Heart right ventricle (tissue), 16 donors: ENCODE measurements at regions not wholly inside any gene's neighbourhood (a gene's known extent, or its start where the extent isn't known, plus 50 kb on each side); places are given as distances from the start of the nearest gene placed in this dataset.

Experiments used
- ATAC-seq, 8 donors: fragments of 200-7000 bp; cut with Tn5 transposase; one replicate each; pipeline ENCODE4 v1.9.1; 2020; ENCODE audit warnings: mild to moderate bottlenecking in 8 of 8, moderate library complexity in 8 of 8, moderate number of reproducible peaks in 1 of 8
- DNase-seq, 2 donors: peaks; one replicate each; pipeline ENCODE4 v3.0.0-alpha.2; 2020
- H3K27ac ChIP-seq, 10 donors: fragments of 200-600 bp; sonication (generic) in 2 of 10; one replicate each; pipeline versions ENCODE4 v1.5.0 to v1.8.0; 2020 to 2022; ENCODE audit warnings: mild to moderate bottlenecking in 3 of 10
- H3K27me3 ChIP-seq, 7 donors: fragments of 200-600 bp; one replicate each; pipeline ENCODE4 v1.8.0; 2021 to 2022; ENCODE audit warnings: mild to moderate bottlenecking in 2 of 7
- H3K36me3 ChIP-seq, 9 donors: fragments of 200-600 bp; sonication (generic) in 1 of 9; one replicate each; pipeline versions ENCODE4 v1.5.0 to v1.8.0; 2020 to 2022; ENCODE audit warnings: mild to moderate bottlenecking in 2 of 9
- H3K4me1 ChIP-seq, 9 donors: fragments of 200-600 bp; sonication (generic) in 1 of 9; one replicate each; pipeline versions ENCODE4 v1.5.0 to v1.8.0; 2020 to 2022; ENCODE audit warnings: mild to moderate bottlenecking in 4 of 9
- H3K4me3 ChIP-seq, 10 donors: fragments of 200-600 bp; sonication (generic) in 2 of 10; one replicate each; pipeline versions ENCODE4 v1.5.0 to v1.8.0; 2020 to 2022; ENCODE audit warnings: mild to moderate bottlenecking in 7 of 10, moderate library complexity in 2 of 10
- H3K9me3 ChIP-seq, 11 donors: fragments of 200-600 bp in 10 of 11; sonication (generic) in 2 of 11; one replicate each; pipeline versions ENCODE4 v1.5.0 to v1.8.0; 2013 to 2022; ENCODE audit warnings: mild to moderate bottlenecking in 2 of 11, control low read depth in 1 of 11, moderate library complexity in 1 of 11
- WGBS, 2 donors: extraction: QIAGEN DNeasy Blood & Tissue Kit; methylation state at CpG; one replicate each; pipeline ENCODE4 v1.1.7; 2013; ENCODE audit warnings: inconsistent platforms in 1 of 2; 5-methylcytosine and 5-hydroxymethylcytosine counted together
- intact Hi-C, 10 donors: fragments of 100-400 bp; cut with DNase I; formaldehyde crosslinking; loops; one replicate each; pipeline versions ENCODE4 v1.11.1 to v1.14.2; 2022
- TF ChIP-seq, protein P1 (sequence below), 9 donors: fragments of 200-600 bp; sonication (generic) in 2 of 9; IDR thresholded peaks; one replicate each; pipeline versions ENCODE4 v1.5.0 to v1.8.0; 2021 to 2022; ENCODE audit warnings: antibody characterized with exemption in 9 of 9, mild to moderate bottlenecking in 5 of 9, moderate library complexity in 1 of 9
- donor health status: Arrhythmogenic right ventricular cardiomyopathy.
- donor health status: ischemic (EF 13 %, LVEDD 7.1; RV severe dilation, severe dysfunction).
- donor health status: healthy with polysubstance abuse.
- donor health status: DM: no; HTN: yes; CAD: no.
- donor health status: DM: no; HTN: no; CAD: no.
- donor health status: ischemic (EF 25% LVEDD 6.9; RV normal size, moderate dysfunction).
- donor health status: ischemic (EF 25% LVEDD 5.7; RV mildly dilated, moderate dysfunction).
- donor health status: healthy.
- donor health status: DM: yes; HTN: yes; CAD: no.
- donor health status: Ischemic cardiomyopathy.
- donor health status: ischemic (EF 35%, LVEDD 5.7; RV mildly dilated, moderate dysfunction).
- donor health status: nonischemic (EF 11% LVEDD 7.7; RV severe dilation, severe dysfunction).
- donor health status: DM: yes; HTN: yes; CAD: no.
- donor health status: PGD.
- donor health status: ischemic (EF 29% LVEDD 5.4; RV normal size, mild dysfunction).
- donor health status: nonischemic (EF 23%, LVEDD 6.1; RV moderate dilation, normal function).

DNA sequence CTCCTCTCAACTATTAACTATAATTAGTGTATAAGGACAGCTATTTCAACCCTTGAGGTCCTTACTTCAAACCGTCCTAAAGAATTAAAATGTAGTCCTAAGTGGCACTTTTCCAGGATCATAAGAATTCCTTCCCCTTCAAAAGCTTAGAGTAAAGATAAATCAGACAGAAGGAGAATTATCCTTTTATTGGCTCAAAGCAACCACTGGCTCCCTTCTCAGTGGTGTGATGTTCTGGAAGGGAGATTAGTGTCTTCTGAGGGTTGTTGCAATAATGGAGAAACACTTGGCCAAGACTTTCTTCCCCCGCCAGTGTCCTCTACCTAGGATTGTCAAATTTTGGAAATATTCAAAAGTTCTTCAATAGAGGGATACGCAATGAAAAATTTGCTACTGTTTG is 89.1 kb upstream of the PLEKHG1 start:
- Histone ChIP-seq H3K9me3 (no peaks in the 10 kb centered on the region), H3K36me3 (no peaks in the 10 kb centered on the region), H3K4me1 (no peaks in the 10 kb centered on the region), H3K27me3 (no peaks in the 10 kb centered on the region), H3K4me3 (no peak overlapping the region), H3K27ac (no peak overlapping the region)
- ATAC-seq (no peak), DNase-seq (no peak)
- WGBS, 2 donors, result 69 to 77% methylated on average over 3 of the region's 3 CpGs
- TF ChIP-seq, protein P1, sequence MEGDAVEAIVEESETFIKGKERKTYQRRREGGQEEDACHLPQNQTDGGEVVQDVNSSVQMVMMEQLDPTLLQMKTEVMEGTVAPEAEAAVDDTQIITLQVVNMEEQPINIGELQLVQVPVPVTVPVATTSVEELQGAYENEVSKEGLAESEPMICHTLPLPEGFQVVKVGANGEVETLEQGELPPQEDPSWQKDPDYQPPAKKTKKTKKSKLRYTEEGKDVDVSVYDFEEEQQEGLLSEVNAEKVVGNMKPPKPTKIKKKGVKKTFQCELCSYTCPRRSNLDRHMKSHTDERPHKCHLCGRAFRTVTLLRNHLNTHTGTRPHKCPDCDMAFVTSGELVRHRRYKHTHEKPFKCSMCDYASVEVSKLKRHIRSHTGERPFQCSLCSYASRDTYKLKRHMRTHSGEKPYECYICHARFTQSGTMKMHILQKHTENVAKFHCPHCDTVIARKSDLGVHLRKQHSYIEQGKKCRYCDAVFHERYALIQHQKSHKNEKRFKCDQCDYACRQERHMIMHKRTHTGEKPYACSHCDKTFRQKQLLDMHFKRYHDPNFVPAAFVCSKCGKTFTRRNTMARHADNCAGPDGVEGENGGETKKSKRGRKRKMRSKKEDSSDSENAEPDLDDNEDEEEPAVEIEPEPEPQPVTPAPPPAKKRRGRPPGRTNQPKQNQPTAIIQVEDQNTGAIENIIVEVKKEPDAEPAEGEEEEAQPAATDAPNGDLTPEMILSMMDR (IDR thresholded peaks at IDR 0.05), result no peak
- intact Hi-C loops, result no loop called here

- intact Hi-C loops, result no loop called here
These were observed 88.4 kb upstream of the PLEKHG1 start for GRCh38 chr6:150511313-150511712.

DNA sequence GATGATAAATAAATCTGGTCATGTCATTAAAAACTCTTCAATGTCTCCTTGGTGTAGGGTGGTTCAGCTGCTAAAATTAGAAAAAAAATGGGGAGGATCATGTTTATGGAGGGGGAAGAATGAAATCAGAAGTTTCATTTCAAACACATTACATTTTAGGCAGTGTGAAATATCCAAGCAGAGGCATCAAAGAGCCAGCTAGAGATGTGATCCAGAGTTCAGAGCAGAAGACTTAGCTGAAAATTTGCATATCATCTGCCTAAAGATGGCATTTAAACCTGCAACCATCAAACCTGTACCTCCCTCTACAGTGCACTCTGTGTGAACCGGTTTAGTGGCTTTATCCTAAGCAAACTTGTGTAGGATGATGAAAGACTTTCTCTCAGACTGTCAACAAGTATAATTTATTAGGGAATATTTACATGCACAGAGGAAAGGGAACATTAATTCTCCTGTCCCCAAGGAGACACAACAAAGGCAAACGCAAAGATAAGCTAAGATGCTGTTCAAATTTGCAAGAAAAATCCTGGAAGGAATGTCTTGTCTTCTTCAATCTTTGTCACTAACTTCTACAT is 84.8 kb upstream of the PLEKHG1 start:
- DNase-seq (no peak), ATAC-seq (no peak)
- WGBS, 2 donors, result 67 to 68% methylated on average over 2 of the region's 2 CpGs
- H3K4me1 ChIP-seq, result peaks cover 0 to 5% (median 0%) of the 10 kb centered on the region in 9 donors
- no peaks in the 10 kb centered on the region for H3K9me3 ChIP-seq
- H3K36me3 ChIP-seq, result no peaks in the 10 kb centered on the region
- H3K27ac ChIP-seq, result no peak overlapping the region
- H3K4me3 ChIP-seq, result no peak overlapping the region
- TF ChIP-seq, protein P1 (IDR thresholded peaks at IDR 0.05), result no peak
- intact Hi-C loops, result no loop called here
- H3K27me3 ChIP-seq, result no peaks in the 10 kb centered on the region

More at GRCh38 chr6:150511313-150511712, 88.4 kb upstream of the PLEKHG1 start:
- H3K4me1 ChIP-seq, result peaks cover 0 to 4% (median 0%) of the 10 kb centered on the region in 9 donors
- DNase-seq (no peak), ATAC-seq (no peak)
- TF ChIP-seq, protein P1 (IDR thresholded peaks at IDR 0.05), result no peak
- H3K9me3 ChIP-seq, result no peaks in the 10 kb centered on the region
- no peaks in the 10 kb centered on the region for H3K27me3 ChIP-seq
- H3K4me3 ChIP-seq, result no peak overlapping the region
- WGBS, 2 donors, result 87 to 91% methylated on average over 4 of the region's 4 CpGs
- H3K36me3 ChIP-seq, result no peaks in the 10 kb centered on the region
- no peak overlapping the region for H3K27ac ChIP-seq

DNA sequence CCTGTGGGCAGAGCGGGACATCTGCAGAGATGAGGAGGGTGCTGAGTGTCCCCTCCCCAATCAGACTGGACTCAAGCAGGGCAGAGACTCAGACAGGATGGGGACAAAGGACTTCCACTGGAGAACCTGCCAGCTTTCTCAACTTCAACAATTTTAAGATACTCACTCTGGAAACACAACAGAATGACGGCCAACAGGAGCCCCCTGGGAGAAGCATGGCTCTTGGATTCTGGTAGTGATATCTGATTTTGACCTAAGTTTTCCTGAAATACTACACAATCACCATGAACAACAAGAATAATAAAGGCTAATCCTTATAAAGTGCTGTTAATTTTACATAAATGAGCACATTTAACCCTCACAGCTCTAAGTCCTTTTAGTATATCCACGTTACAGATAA is 83.5 kb upstream of the PLEKHG1 start:
- TF ChIP-seq, protein P1 (IDR thresholded peaks at IDR 0.05), result no peak
- ATAC-seq (peak in 2 of 8 donors; percentile 34 to 55), DNase-seq (no peak)
- Histone ChIP-seq H3K4me3 (no peak overlapping the region), H3K9me3 (no peaks in the 10 kb centered on the region), H3K27me3 (no peaks in the 10 kb centered on the region), H3K4me1 (peaks cover 0 to 7% (median 0%) of the 10 kb centered on the region in 9 donors), H3K27ac (no peak overlapping the region), H3K36me3 (no peaks in the 10 kb centered on the region)
- intact Hi-C loops, result no loop called here
- 76 to 87% methylated on average over 3 of the region's 3 CpGs for WGBS, 2 donors
